GM23338 (cell line): ENCODE measurements at regions not wholly inside any gene's neighbourhood (a gene's known extent, or its start where the extent isn't known, plus 50 kb on each side); places are given as distances from the start of the nearest gene placed in this dataset.

ENCODE experiments used
- ATAC-seq: fragments of 200-7000 bp; cut with Tn5 transposase; 3 replicates; pipeline ENCODE4 v1.9.1; 2020
- DNase-seq: peaks from one replicate; pipeline ENCODE4 v3.0.0-alpha.2; 2015; ENCODE audit warnings: low spot score
- H2AFZ ChIP-seq: fragments of 200-600 bp; sonication (generic); 2 replicates; pipeline ENCODE4 v1.8.0; 2016; ENCODE audit warnings: antibody characterized with exemption, mild to moderate bottlenecking, moderate library complexity
- H3F3A ChIP-seq: fragments of 200-600 bp; sonication (generic); replicated peaks from 2 replicates; pipeline ENCODE4 v1.8.0; 2017; ENCODE audit warnings: antibody characterized with exemption, mixed run types, low read depth
- H3K27ac ChIP-seq: fragments of 200-600 bp; sonication (generic); 2 replicates; pipeline ENCODE4 v1.6.1; 2016; ENCODE audit warnings: low read depth
- H3K27me3 ChIP-seq: fragments of 200-600 bp; sonication (generic); 2 replicates; pipeline ENCODE4 v1.8.0; 2016; ENCODE audit warnings: mild to moderate bottlenecking, mixed run types, moderate library complexity; ENCODE audit not compliant: insufficient read depth
- H3K36me3 ChIP-seq: fragments of 200-600 bp; sonication (generic); 2 replicates; pipeline ENCODE4 v1.8.0; 2016; ENCODE audit warnings: mild to moderate bottlenecking; ENCODE audit not compliant: insufficient read depth
- H3K4me1 ChIP-seq: fragments of 200-600 bp; sonication (generic); 2 replicates; pipeline ENCODE4 v1.8.0; 2016; ENCODE audit warnings: mild to moderate bottlenecking, moderate library complexity; ENCODE audit not compliant: insufficient read depth
- H3K4me2 ChIP-seq: fragments of 200-600 bp; sonication (generic); 2 replicates; pipeline ENCODE4 v1.7.1; 2017; ENCODE audit warnings: mixed run types
- H3K4me3 ChIP-seq: fragments of 200-600 bp; sonication (generic); 2 replicates; pipeline ENCODE4 v1.6.1; 2016; ENCODE audit warnings: mixed run types
- H3K79me2 ChIP-seq: fragments of 200-600 bp; sonication (generic); replicated peaks from 2 replicates; pipeline ENCODE4 v1.8.0; 2017; ENCODE audit warnings: mild to moderate bottlenecking; ENCODE audit not compliant: insufficient read depth
- H3K9me2 ChIP-seq: fragments of 200-600 bp; sonication (generic); 2 replicates; pipeline ENCODE4 v1.8.0; 2017; ENCODE audit not compliant: insufficient read depth
- H4K20me1 ChIP-seq: fragments of 200-600 bp; sonication (generic); replicated peaks from 2 replicates; pipeline ENCODE4 v1.8.0; 2017; ENCODE audit warnings: mild to moderate bottlenecking; ENCODE audit not compliant: insufficient read depth
- H3K27ac Mint-ChIP-seq: 2 replicates; pipeline ENCODE4 v1.8.0; 2020; ENCODE audit warnings: inconsistent platforms, mild to moderate bottlenecking, moderate library complexity, mixed read lengths
- H3K27me3 Mint-ChIP-seq: 3 replicates; pipeline ENCODE4 v1.8.0; 2022; ENCODE audit warnings: low read depth, mild to moderate bottlenecking, moderate library complexity, mixed read lengths, inconsistent platforms; ENCODE audit not compliant: insufficient read depth, poor library complexity
- H3K36me3 Mint-ChIP-seq: 3 replicates; pipeline ENCODE4 v1.8.0; 2021; ENCODE audit warnings: low read depth, mild to moderate bottlenecking, inconsistent platforms, moderate library complexity, mixed read lengths
- H3K4me1 Mint-ChIP-seq: 3 replicates; pipeline ENCODE4 v1.8.0; 2020; ENCODE audit warnings: mild to moderate bottlenecking, inconsistent platforms, mixed read lengths
- H3K4me3 Mint-ChIP-seq: 3 replicates; pipeline ENCODE4 v1.8.0; 2021; ENCODE audit warnings: moderate library complexity, mild to moderate bottlenecking, inconsistent platforms, mixed read lengths
- H3K9me3 Mint-ChIP-seq: 3 replicates; pipeline ENCODE4 v1.8.0; 2020; ENCODE audit warnings: moderate library complexity, mild to moderate bottlenecking, inconsistent platforms, mixed read lengths
- CREB1 ChIP-seq: fragments of 250-450 bp; sonication (Bioruptor Pico); IDR thresholded peaks from 2 replicates; pipeline ENCODE4 v1.5.0; 2020; ENCODE audit warnings: low read depth, mild to moderate bottlenecking, moderate library complexity
- ETS1 ChIP-seq: IDR thresholded peaks from 2 replicates; pipeline ENCODE4 v1.6.1; 2016; ENCODE audit warnings: antibody characterized with exemption
- EZH2 ChIP-seq: fragments of 200-600 bp; sonication (generic); IDR thresholded peaks from one replicate; pipeline ENCODE4 v1.8.0; 2017; ENCODE audit warnings: antibody characterized with exemption, mild to moderate bottlenecking, low read depth; ENCODE audit not compliant: unreplicated experiment
- EZH2phosphoT487 ChIP-seq: fragments of 200-600 bp; sonication (generic); IDR thresholded peaks from one replicate; pipeline ENCODE4 v1.8.1; 2018; ENCODE audit warnings: antibody characterized with exemption; ENCODE audit not compliant: unreplicated experiment
- JUNB ChIP-seq: IDR thresholded peaks from one replicate; pipeline ENCODE4 v1.6.1; 2016; ENCODE audit warnings: antibody characterized with exemption; ENCODE audit not compliant: unreplicated experiment
- NANOG ChIP-seq: IDR thresholded peaks from 2 replicates; pipeline ENCODE4 v1.6.1; 2016; ENCODE audit warnings: antibody characterized with exemption, borderline replicate concordance
- POLR2AphosphoS5 ChIP-seq: IDR thresholded peaks from 2 replicates; pipeline ENCODE4 v1.6.1; 2016; ENCODE audit warnings: antibody characterized with exemption, low read depth
- STAT1 ChIP-seq: IDR thresholded peaks from one replicate; pipeline ENCODE4 v1.6.1; 2016; ENCODE audit warnings: antibody characterized with exemption; ENCODE audit not compliant: unreplicated experiment
- ZNF114 ChIP-seq: fragments of 250-450 bp; sonication (Bioruptor Pico); IDR thresholded peaks from 2 replicates; pipeline ENCODE4 v1.5.0; 2020; ENCODE audit warnings: mild to moderate bottlenecking, moderate library complexity
- ZNF331 ChIP-seq: fragments of 250-450 bp; sonication (Bioruptor Pico); IDR thresholded peaks from 2 replicates; pipeline ENCODE4 v1.5.0; 2020; ENCODE audit warnings: low read depth, mild to moderate bottlenecking, moderate library complexity
- TF ChIP-seq, protein P1 (sequence below): IDR thresholded peaks from one replicate; pipeline ENCODE4 v1.6.1; 2018; ENCODE audit warnings: antibody characterized with exemption; ENCODE audit not compliant: unreplicated experiment
- TF ChIP-seq, protein P2 (sequence below): fragments of 250-450 bp; sonication (Bioruptor Pico); IDR thresholded peaks from 2 replicates; pipeline ENCODE4 v1.5.0; 2020; ENCODE audit warnings: mild to moderate bottlenecking, moderate library complexity
- TF ChIP-seq, protein P3 (sequence below), 2 experiments: fragments of 200-600 bp in 1 of 2; sonication (generic) in 1 of 2; conservative IDR thresholded peaks; 2 replicates each; pipeline versions ENCODE4 v1.5.1 to v1.6.1; 2016 to 2017; ENCODE audit warnings: antibody characterized with exemption in 2 of 2, low read depth in 2 of 2, mild to moderate bottlenecking in 2 of 2, moderate library complexity in 1 of 2

DNA sequence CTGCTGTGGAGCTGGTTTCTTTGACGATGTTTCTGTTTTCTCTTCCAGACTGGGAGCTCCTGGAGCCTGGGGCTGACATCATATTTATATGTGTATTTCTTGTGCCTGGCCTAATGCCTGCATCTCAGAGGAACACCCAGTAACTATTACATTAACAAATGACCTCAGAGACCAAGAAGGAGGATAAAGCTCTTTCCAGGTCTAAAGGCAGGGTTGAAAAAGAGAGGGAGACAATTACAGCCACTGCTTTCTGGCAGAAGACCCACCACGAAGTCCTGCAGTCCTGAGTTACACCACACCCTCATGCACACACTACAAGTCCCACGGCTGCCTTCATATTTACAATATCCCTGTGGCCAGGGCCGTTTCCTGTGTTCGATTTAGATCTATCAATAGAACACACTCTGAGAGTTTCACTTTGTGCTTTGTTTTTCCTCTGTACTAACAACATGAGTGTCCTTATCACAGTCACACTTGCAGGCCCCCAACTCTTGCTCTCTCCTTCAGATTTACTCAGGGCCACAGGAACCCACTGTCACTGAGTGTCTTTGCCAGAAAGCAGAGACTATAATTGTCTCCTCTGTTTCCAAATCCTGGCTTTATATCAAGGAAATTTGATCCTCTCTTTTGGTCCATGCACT, 535.5 kb downstream of the MID1IP1 start:
- Histone ChIP-seq H3K4me2 (no peak overlapping the region), H3K27ac (no peak overlapping the region), H3K9me2 (no peaks in the 10 kb centered on the region), H4K20me1 (no peaks in the 10 kb centered on the region), H2AFZ (no peak overlapping the region), H3K27me3 (no peaks in the 10 kb centered on the region), H3K36me3 (no peaks in the 10 kb centered on the region), H3K4me3 (no peak overlapping the region), H3K79me2 (no peaks in the 10 kb centered on the region), H3K4me1 (no peaks in the 10 kb centered on the region), H3F3A (no peaks in the 10 kb centered on the region)
- no peak overlapping the region for H3K4me3 Mint-ChIP-seq
- no peak for TF ChIP-seq ZNF114
- no peak for TF ChIP-seq ETS1
- no peak for TF ChIP-seq POLR2AphosphoS5
- no peak for TF ChIP-seq EZH2
- TF ChIP-seq, protein P1, sequence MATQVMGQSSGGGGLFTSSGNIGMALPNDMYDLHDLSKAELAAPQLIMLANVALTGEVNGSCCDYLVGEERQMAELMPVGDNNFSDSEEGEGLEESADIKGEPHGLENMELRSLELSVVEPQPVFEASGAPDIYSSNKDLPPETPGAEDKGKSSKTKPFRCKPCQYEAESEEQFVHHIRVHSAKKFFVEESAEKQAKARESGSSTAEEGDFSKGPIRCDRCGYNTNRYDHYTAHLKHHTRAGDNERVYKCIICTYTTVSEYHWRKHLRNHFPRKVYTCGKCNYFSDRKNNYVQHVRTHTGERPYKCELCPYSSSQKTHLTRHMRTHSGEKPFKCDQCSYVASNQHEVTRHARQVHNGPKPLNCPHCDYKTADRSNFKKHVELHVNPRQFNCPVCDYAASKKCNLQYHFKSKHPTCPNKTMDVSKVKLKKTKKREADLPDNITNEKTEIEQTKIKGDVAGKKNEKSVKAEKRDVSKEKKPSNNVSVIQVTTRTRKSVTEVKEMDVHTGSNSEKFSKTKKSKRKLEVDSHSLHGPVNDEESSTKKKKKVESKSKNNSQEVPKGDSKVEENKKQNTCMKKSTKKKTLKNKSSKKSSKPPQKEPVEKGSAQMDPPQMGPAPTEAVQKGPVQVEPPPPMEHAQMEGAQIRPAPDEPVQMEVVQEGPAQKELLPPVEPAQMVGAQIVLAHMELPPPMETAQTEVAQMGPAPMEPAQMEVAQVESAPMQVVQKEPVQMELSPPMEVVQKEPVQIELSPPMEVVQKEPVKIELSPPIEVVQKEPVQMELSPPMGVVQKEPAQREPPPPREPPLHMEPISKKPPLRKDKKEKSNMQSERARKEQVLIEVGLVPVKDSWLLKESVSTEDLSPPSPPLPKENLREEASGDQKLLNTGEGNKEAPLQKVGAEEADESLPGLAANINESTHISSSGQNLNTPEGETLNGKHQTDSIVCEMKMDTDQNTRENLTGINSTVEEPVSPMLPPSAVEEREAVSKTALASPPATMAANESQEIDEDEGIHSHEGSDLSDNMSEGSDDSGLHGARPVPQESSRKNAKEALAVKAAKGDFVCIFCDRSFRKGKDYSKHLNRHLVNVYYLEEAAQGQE = no peak
- no peak for TF ChIP-seq STAT1
- no peak for TF ChIP-seq NANOG
- TF ChIP-seq, protein P2, sequence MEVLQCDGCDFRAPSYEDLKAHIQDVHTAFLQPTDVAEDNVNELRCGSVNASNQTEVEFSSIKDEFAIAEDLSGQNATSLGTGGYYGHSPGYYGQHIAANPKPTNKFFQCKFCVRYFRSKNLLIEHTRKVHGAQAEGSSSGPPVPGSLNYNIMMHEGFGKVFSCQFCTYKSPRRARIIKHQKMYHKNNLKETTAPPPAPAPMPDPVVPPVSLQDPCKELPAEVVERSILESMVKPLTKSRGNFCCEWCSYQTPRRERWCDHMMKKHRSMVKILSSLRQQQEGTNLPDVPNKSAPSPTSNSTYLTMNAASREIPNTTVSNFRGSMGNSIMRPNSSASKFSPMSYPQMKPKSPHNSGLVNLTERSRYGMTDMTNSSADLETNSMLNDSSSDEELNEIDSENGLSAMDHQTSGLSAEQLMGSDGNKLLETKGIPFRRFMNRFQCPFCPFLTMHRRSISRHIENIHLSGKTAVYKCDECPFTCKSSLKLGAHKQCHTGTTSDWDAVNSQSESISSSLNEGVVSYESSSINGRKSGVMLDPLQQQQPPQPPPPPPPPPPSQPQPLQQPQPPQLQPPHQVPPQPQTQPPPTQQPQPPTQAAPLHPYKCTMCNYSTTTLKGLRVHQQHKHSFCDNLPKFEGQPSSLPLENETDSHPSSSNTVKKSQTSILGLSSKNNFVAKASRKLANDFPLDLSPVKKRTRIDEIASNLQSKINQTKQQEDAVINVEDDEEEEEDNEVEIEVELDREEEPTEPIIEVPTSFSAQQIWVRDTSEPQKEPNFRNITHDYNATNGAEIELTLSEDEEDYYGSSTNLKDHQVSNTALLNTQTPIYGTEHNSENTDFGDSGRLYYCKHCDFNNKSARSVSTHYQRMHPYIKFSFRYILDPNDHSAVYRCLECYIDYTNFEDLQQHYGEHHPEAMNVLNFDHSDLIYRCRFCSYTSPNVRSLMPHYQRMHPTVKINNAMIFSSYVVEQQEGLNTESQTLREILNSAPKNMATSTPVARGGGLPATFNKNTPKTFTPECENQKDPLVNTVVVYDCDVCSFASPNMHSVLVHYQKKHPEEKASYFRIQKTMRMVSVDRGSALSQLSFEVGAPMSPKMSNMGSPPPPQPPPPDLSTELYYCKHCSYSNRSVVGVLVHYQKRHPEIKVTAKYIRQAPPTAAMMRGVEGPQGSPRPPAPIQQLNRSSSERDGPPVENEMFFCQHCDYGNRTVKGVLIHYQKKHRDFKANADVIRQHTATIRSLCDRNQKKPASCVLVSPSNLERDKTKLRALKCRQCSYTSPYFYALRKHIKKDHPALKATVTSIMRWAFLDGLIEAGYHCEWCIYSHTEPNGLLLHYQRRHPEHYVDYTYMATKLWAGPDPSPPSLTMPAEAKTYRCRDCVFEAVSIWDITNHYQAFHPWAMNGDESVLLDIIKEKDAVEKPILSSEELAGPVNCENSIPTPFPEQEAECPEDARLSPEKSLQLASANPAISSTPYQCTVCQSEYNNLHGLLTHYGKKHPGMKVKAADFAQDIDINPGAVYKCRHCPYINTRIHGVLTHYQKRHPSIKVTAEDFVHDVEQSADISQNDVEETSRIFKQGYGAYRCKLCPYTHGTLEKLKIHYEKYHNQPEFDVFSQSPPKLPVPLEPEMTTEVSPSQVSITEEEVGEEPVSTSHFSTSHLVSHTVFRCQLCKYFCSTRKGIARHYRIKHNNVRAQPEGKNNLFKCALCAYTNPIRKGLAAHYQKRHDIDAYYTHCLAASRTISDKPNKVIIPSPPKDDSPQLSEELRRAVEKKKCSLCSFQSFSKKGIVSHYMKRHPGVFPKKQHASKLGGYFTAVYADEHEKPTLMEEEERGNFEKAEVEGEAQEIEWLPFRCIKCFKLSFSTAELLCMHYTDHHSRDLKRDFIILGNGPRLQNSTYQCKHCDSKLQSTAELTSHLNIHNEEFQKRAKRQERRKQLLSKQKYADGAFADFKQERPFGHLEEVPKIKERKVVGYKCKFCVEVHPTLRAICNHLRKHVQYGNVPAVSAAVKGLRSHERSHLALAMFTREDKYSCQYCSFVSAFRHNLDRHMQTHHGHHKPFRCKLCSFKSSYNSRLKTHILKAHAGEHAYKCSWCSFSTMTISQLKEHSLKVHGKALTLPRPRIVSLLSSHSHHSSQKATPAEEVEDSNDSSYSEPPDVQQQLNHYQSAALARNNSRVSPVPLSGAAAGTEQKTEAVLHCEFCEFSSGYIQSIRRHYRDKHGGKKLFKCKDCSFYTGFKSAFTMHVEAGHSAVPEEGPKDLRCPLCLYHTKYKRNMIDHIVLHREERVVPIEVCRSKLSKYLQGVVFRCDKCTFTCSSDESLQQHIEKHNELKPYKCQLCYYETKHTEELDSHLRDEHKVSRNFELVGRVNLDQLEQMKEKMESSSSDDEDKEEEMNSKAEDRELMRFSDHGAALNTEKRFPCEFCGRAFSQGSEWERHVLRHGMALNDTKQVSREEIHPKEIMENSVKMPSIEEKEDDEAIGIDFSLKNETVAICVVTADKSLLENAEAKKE (CRISPR knock-in tag) = no peak
- TF ChIP-seq ZNF331 (CRISPR knock-in tag) = no peak
- TF ChIP-seq, protein P3, sequence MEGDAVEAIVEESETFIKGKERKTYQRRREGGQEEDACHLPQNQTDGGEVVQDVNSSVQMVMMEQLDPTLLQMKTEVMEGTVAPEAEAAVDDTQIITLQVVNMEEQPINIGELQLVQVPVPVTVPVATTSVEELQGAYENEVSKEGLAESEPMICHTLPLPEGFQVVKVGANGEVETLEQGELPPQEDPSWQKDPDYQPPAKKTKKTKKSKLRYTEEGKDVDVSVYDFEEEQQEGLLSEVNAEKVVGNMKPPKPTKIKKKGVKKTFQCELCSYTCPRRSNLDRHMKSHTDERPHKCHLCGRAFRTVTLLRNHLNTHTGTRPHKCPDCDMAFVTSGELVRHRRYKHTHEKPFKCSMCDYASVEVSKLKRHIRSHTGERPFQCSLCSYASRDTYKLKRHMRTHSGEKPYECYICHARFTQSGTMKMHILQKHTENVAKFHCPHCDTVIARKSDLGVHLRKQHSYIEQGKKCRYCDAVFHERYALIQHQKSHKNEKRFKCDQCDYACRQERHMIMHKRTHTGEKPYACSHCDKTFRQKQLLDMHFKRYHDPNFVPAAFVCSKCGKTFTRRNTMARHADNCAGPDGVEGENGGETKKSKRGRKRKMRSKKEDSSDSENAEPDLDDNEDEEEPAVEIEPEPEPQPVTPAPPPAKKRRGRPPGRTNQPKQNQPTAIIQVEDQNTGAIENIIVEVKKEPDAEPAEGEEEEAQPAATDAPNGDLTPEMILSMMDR (conservative IDR thresholded peaks at IDR 0.05; ENCODE audit: low read depth in 2 of 2) = no peak
- no peak for TF ChIP-seq JUNB
- no peak for TF ChIP-seq EZH2phosphoT487
- TF ChIP-seq CREB1 (CRISPR knock-in tag) = no peak
- H3K27me3 Mint-ChIP-seq = no peaks in the 10 kb centered on the region
- H3K36me3 Mint-ChIP-seq = no peaks in the 10 kb centered on the region
- no peaks in the 10 kb centered on the region for H3K9me3 Mint-ChIP-seq
- ATAC-seq (no peak), DNase-seq (no peak)
- no peak overlapping the region for H3K27ac Mint-ChIP-seq
- H3K4me1 Mint-ChIP-seq = no peaks in the 10 kb centered on the region
